Central memory CD8-positive, alpha-beta T cell (primary cell): ENCODE measurements at regions not wholly inside any gene's neighbourhood (a gene's known extent, or its start where the extent isn't known, plus 50 kb on each side); places are given as distances from the start of the nearest gene placed in this dataset.
"Not testable (repeated sequence)": the region's sequence is repeated elsewhere in the genome, so short reads cannot be mapped to it uniquely, and the experiment has no call there.

ENCODE experiments used
- ATAC-seq: fragments of 150-1000 bp; cut with Tn5 transposase; replicated peaks from 2 replicates; pipeline ENCODE4 v1.10.0; 2022; ENCODE audit warnings: mild to moderate bottlenecking, moderate FRiP score, moderate number of reproducible peaks; ENCODE audit not compliant: poor library complexity, severe bottlenecking; ENCODE audit errors: extremely low read depth
- DNase-seq, 2 donors: peaks; one replicate each; pipeline ENCODE4 v3.0.0; 2021; ENCODE audit warnings: low spot score in 2 of 2
- H3K27ac Mint-ChIP-seq: one replicate; pipeline ENCODE4 v1.8.0; 2022; ENCODE audit warnings: low read depth, mild to moderate bottlenecking, moderate library complexity, mixed read lengths
- H3K27me3 Mint-ChIP-seq: one replicate; pipeline ENCODE4 v1.8.0; 2022; ENCODE audit warnings: mixed read lengths
- H3K36me3 Mint-ChIP-seq: one replicate; pipeline ENCODE4 v1.8.0; 2022; ENCODE audit warnings: mild to moderate bottlenecking, moderate library complexity, mixed read lengths; ENCODE audit not compliant: insufficient read depth
- H3K4me1 Mint-ChIP-seq: one replicate; pipeline ENCODE4 v1.8.0; 2022; ENCODE audit warnings: mixed read lengths
- H3K4me3 Mint-ChIP-seq: one replicate; pipeline ENCODE4 v1.8.0; 2022; ENCODE audit warnings: mild to moderate bottlenecking, moderate library complexity, mixed read lengths
- H3K9me3 Mint-ChIP-seq: one replicate; pipeline ENCODE4 v1.8.0; 2022; ENCODE audit warnings: mixed read lengths

DNA sequence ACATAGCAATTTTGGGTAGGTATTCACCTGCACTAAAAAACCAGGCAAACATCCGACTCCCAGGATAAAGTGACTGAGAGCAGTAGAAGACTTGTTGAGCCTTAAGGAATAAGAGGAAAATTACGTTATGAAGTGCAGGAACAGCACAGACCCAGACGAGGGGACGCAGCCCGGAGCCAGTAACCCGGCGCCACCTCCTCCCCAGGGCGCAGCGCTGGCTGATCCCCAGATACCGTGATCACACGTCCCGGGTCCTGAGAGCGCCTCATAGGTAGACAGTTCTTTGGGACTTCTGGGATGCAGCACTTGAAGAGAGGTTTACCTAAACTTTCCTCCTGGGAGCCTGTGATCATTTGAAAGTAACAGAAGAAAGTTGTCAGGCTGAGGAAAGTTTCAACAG lies 1379.7 kb downstream of the CDH12 start:
- H3K27me3 Mint-ChIP-seq, DNase-seq, ATAC-seq, H3K4me3 Mint-ChIP-seq, H3K27ac Mint-ChIP-seq, H3K4me1 Mint-ChIP-seq, H3K9me3 Mint-ChIP-seq: not testable (repeated sequence)
- peaks cover 17% of the 10 kb centered on the region for H3K36me3 Mint-ChIP-seq

DNA sequence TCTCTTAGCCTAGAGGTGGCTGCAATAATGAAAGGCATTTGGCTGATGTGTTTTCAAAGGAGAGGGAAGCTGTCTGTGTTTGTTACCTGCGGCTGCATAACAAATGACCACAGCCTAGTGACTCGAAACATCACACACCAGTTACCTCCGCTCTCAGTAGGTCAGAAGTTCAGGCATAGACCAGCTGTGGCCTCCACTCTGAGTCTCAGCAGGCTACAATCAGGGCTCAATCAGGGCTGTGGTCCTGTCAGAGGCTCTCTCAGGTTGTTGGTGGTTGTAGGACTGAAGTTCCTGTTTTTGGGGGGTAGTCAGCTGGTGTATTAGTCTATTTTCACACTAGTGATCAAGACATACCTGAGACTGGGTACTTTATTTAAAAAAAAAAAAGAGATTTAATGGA lies 1381.5 kb downstream of the CDH12 start:
- H3K27me3 Mint-ChIP-seq, DNase-seq, H3K4me3 Mint-ChIP-seq, H3K9me3 Mint-ChIP-seq, ATAC-seq, H3K4me1 Mint-ChIP-seq, H3K27ac Mint-ChIP-seq: not testable (repeated sequence)
- peaks cover 23% of the 10 kb centered on the region for H3K36me3 Mint-ChIP-seq

DNA sequence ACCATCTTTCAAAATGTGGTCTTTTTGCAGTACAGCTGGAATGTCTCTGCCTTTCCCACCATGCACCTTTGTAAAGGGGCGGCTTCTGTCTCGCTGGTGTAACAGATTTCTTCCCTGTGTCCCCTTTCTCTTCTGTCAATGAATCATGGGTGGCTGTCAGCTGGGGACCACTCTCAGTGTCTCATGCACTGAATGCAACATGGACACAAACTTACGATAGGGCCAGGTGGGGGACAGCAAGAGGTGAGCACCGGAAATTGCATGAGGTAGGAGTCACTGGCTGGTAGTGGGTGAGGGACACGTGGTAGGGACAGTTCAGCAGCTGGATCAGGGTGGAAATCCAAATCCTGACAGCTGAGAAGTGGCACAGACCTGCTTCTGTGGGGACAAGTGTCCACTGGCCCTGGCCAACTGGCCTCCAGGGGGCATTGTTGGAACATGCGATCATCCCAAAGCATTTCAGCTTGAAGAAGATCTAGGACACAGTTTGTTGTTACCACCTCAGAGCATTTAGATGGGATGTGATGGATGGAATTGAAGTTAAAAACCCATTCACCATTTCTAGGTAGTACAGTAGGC lies 1383.5 kb downstream of the CDH12 start:
- not testable (repeated sequence) for H3K27me3 Mint-ChIP-seq, H3K27ac Mint-ChIP-seq, DNase-seq, H3K4me3 Mint-ChIP-seq, H3K9me3 Mint-ChIP-seq, ATAC-seq, H3K4me1 Mint-ChIP-seq
- peaks cover 29% of the 10 kb centered on the region for H3K36me3 Mint-ChIP-seq

DNA sequence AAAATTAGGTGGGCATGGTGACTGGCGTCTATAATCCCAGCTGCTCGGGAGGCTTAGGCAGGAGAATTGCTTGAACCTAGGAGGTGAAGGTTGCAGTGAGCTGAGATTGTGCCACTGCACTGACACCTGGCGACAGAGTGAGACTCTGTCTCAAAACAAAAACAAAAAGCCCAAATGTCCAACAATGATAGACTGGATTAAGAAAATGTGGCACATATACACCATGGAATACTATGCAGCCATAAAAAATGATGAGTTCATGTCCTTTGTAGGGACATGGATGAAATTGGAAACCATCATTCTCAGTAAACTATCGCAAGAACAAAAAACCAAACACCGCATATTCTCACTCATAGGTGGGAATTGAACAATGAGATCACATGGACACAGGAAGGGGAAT lies 1385.6 kb downstream of the CDH12 start:
- not testable (repeated sequence) for H3K27me3 Mint-ChIP-seq, H3K9me3 Mint-ChIP-seq, DNase-seq, H3K4me3 Mint-ChIP-seq, ATAC-seq, H3K4me1 Mint-ChIP-seq, H3K27ac Mint-ChIP-seq
- peaks cover 33% of the 10 kb centered on the region for H3K36me3 Mint-ChIP-seq

DNA sequence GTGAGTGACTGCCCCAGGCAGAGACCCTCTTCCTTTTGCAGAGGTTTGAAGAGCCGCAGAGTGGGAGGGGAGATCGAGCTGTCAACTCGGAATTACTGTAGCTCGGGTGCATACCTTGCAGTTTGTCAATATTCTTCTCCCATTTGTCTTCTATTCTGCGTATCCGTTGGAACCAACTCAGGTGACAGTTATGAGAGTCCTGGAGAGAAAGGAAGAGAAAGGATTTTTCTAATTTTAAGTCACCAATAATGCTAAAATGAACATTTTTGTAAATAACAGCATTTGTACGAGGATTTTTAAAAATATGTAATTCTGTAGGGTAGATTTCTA lies 1393.4 kb downstream of the CDH12 start:
- H3K27me3 Mint-ChIP-seq, DNase-seq, H3K9me3 Mint-ChIP-seq, H3K4me1 Mint-ChIP-seq: not testable (repeated sequence)
- ATAC-seq: peak; percentile 40
- H3K36me3 Mint-ChIP-seq: peaks cover 21% of the 10 kb centered on the region
- peak overlapping the region; percentile 88 for H3K4me3 Mint-ChIP-seq
- H3K27ac Mint-ChIP-seq: peak overlapping the region; percentile 69

DNA sequence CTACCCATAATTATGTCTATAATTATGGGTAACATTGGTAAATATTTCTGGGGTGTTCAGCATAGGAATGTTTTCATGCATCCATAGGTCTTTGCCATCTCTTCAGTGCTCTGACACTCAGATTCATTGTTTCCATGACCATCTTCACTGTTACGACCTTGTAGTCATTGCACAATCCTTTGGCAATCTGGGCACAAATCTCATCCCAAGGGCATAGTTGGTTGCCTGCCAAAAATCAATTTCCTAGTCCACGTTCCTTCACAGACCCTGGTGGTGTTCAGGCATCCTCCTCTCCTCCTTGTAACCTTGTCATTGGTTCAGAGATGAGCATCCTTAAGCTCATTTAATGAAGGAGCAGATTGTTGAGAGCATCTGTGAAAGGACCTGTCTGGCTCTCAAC lies 1400.7 kb downstream of the CDH12 start:
- Mint-ChIP-seq H3K4me3 (no peak overlapping the region), H3K27me3 (peaks cover 22% of the 10 kb centered on the region), H3K36me3 (no peaks in the 10 kb centered on the region), H3K4me1 (no peaks in the 10 kb centered on the region), H3K9me3 (no peaks in the 10 kb centered on the region), H3K27ac (no peak overlapping the region)
- ATAC-seq (no peak), DNase-seq (no peak)

DNA sequence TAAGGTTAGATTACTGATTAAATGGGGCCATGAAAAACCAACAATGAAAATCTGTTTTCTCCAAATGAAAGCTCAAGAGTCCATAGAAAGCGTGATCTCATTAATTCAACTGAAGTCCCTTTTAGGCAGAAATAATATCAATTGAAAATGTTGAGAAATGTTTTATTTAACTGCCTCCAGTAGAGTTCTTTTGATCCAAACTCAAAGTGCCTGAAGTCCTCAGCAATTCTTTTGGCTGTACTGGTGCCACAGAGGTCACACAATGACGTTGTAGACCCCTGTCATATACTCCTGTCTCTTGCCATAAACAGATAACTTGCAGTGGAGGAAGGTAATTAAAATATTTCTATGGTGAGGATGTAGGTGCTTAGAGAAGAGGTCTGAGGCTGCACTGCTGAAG lies 1420.5 kb downstream of the CDH12 start:
- Mint-ChIP-seq H3K9me3 (no peaks in the 10 kb centered on the region), H3K4me1 (no peaks in the 10 kb centered on the region), H3K27ac (no peak overlapping the region), H3K36me3 (no peaks in the 10 kb centered on the region), H3K4me3 (no peak overlapping the region), H3K27me3 (no peaks in the 10 kb centered on the region)
- no peak for DNase-seq
- ATAC-seq: no peak

DNA sequence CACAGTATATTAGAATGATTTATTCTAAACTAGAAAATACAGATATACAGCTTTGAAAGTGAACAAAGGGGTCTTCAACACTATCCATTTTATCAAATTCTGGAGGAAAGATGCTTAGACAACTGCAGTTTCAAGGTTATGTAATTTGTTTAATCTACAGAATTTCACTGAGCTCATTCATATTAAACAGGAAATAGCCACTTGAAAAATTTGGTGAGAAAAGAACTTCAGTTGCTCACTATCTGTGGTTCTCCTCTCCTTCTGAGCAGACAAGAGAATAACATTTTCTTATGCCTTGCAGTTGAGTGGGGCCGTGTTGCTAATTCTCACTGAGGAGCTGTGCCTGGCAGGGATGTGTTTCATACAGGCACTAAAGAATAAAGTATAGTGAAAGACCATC lies 1428.2 kb downstream of the CDH12 start:
- H3K4me1 Mint-ChIP-seq: no peaks in the 10 kb centered on the region
- H3K4me3 Mint-ChIP-seq: no peak overlapping the region
- H3K36me3 Mint-ChIP-seq: no peaks in the 10 kb centered on the region
- no peaks in the 10 kb centered on the region for H3K27me3 Mint-ChIP-seq
- DNase-seq (no peak), ATAC-seq (no peak)
- H3K9me3 Mint-ChIP-seq: no peaks in the 10 kb centered on the region
- no peak overlapping the region for H3K27ac Mint-ChIP-seq

DNA sequence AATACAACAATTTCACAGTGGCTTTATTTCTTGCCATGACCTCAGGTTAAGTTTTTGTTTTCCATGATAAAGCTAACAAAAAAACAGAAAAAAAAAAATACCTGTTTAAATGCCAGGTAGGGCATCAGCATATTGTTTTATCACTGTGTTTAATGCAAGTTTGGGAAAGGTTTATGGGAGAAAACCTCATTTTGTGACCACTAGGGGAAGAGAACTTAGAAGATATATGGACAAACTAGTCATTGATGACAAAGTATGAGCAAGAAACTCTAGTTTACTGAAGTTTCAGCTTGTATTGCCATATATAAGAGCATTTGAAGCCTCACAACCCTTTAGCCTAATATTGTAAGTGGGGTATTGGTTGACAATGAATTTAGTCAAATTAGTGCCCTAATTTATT lies 1431.4 kb upstream of the CDH18 start:
- ATAC-seq (no peak), DNase-seq (no peak)
- Mint-ChIP-seq H3K4me3 (no peak overlapping the region), H3K36me3 (no peaks in the 10 kb centered on the region), H3K9me3 (peaks cover 6% of the 10 kb centered on the region), H3K27me3 (no peaks in the 10 kb centered on the region), H3K4me1 (no peaks in the 10 kb centered on the region), H3K27ac (no peak overlapping the region)

DNA sequence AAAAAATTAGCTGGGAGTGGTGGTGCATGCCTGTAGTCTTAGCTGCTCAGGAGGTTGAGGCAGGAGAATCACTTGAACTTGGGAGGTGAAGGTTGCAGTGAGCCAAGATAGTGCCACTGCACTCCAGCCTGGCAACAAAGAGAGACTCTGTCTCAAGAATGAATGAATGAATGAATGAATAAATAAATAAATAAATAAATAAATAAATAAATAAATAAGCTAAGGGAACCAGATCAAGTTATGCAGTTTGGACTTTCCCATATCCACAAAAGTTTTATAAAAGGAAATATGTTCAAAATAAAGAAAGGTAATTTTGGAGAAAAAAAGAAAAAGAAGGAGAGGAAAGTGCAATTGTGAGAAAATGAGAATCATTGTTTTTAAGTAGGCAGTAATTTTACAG lies 1414.1 kb upstream of the CDH18 start:
- not testable (repeated sequence) for ATAC-seq, H3K36me3 Mint-ChIP-seq, H3K4me3 Mint-ChIP-seq, H3K4me1 Mint-ChIP-seq, H3K27me3 Mint-ChIP-seq, H3K27ac Mint-ChIP-seq, H3K9me3 Mint-ChIP-seq, DNase-seq

DNA sequence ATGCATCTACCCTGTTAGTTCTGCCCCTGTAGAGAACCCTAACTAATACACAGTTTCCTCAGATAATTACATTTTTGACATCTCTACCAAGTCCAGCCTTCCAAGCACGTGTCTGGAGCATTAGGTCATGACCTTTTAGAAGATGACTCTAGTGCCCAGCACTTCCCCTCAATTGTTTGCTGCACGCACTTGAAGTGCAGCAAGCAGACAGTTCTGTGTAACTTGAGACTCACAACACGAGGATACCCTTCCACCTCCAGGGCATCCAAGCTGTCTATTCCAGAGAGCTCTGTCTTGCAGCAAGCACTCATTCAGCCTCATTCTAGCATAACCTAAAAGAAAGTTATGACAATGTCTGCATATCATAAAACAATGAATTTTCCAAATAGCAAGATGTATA lies 1410.5 kb upstream of the CDH18 start:
- no peaks in the 10 kb centered on the region for H3K27me3 Mint-ChIP-seq
- H3K4me3 Mint-ChIP-seq: no peak overlapping the region
- no peaks in the 10 kb centered on the region for H3K36me3 Mint-ChIP-seq
- peaks cover 5% of the 10 kb centered on the region for H3K9me3 Mint-ChIP-seq
- H3K4me1 Mint-ChIP-seq: no peaks in the 10 kb centered on the region
- no peak overlapping the region for H3K27ac Mint-ChIP-seq
- DNase-seq: no peak
- no peak for ATAC-seq

DNA sequence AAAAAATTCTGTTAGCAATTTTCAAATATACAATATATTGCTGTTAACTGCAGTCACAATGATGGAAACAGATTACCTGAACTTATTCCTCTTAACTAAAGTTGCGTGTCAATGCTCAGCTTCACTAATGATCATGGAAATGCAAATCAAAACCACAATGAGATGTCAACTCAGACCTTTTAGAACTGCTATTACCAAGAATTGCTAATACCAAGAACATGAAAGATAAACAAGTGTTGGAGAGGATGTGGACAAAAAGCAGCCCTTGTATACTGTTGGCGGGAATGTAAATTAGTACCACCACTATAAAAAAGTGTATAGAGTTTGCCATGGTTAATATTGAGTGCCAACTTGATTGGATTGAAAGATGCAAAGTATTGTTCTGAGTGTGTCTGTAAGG lies 1409.7 kb upstream of the CDH18 start:
- DNase-seq (no peak), ATAC-seq (no peak)
- no peak overlapping the region for H3K27ac Mint-ChIP-seq
- no peaks in the 10 kb centered on the region for H3K27me3 Mint-ChIP-seq
- H3K4me1 Mint-ChIP-seq: no peaks in the 10 kb centered on the region
- H3K4me3 Mint-ChIP-seq: no peak overlapping the region
- no peaks in the 10 kb centered on the region for H3K36me3 Mint-ChIP-seq
- peaks cover 5% of the 10 kb centered on the region for H3K9me3 Mint-ChIP-seq

DNA sequence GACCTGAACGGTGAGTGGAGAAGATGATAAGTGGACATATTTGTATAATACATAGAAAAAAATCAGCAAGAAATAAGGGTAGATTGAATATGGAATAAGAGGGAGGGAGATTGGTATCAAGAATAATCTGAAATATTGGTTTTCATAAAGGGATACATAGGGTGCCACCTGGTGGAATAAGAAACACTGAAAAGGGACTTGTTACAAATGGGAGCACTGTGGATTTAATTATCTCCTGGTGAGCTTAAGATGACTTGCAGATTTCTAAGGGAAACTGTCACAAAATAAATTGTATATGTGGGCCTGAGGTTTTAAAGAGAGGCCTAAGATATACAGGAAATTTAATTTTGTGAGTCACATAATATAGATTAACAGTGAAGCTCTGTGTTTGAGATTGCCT lies 1403.5 kb upstream of the CDH18 start:
- DNase-seq (no peak), ATAC-seq (no peak)
- H3K36me3 Mint-ChIP-seq: no peaks in the 10 kb centered on the region
- H3K4me3 Mint-ChIP-seq: no peak overlapping the region
- H3K9me3 Mint-ChIP-seq: peaks cover 12% of the 10 kb centered on the region
- no peaks in the 10 kb centered on the region for H3K4me1 Mint-ChIP-seq
- no peak overlapping the region for H3K27ac Mint-ChIP-seq
- H3K27me3 Mint-ChIP-seq: no peaks in the 10 kb centered on the region

DNA sequence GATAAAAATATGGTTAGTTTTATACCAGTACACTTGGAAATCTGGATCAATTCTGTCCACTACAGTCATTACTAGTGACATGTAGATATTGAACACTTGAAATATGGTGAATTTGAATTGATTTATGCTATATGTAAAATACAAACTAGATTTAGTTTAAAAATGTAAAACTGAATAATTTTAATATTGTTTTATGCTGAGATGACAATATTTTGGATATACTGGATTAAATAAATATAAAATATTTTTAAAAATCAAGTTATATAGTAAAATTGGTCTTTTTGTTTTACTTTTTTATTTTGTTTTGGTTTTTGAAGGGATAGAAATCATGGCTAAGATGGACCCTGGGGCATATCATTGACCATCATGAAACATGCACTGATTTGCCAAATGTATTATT lies 1372.8 kb upstream of the CDH18 start:
- not testable (repeated sequence) for H3K27ac Mint-ChIP-seq, DNase-seq, H3K9me3 Mint-ChIP-seq, H3K4me1 Mint-ChIP-seq, H3K36me3 Mint-ChIP-seq, H3K27me3 Mint-ChIP-seq, H3K4me3 Mint-ChIP-seq, ATAC-seq
